ENCODE measurements at regions not wholly inside any gene's neighbourhood (a gene's known extent, or its start where the extent isn't known, plus 50 kb on each side); places are given as distances from the start of the nearest gene placed in this dataset.

GRCh38 chr12:94862421-94862820 is 141.1 kb downstream of the NDUFA12 start:
- no peak for TF ChIP-seq CTCF (IDR thresholded peaks at IDR 0.05; ENCODE audit: low read length)
- TF ChIP-seq EZH2 (IDR thresholded peaks at IDR 0.05; ENCODE audit: borderline replicate concordance, low read length): no peak
